Epithelial cell of esophagus (primary cell): ENCODE measurements at regions not wholly inside any gene's neighbourhood (a gene's known extent, or its start where the extent isn't known, plus 50 kb on each side); places are given as distances from the start of the nearest gene placed in this dataset.

Source experiments
- DNase-seq: peaks from one replicate; pipeline ENCODE4 v3.0.0; 2010; ENCODE audit warnings: low read depth
- H3K4me3 ChIP-seq: 2 replicates; pipeline ENCODE4 v1.5.1; 2011; ENCODE audit warnings: mild to moderate bottlenecking, low read length, control low read depth
- TF ChIP-seq, protein P1 (sequence below): IDR thresholded peaks from 2 replicates; pipeline ENCODE4 v1.5.1; 2011; ENCODE audit warnings: low read depth, mild to moderate bottlenecking, low read length, control low read depth, inconsistent platforms; ENCODE audit not compliant: insufficient read depth; ENCODE audit errors: missing control alignments

DNA sequence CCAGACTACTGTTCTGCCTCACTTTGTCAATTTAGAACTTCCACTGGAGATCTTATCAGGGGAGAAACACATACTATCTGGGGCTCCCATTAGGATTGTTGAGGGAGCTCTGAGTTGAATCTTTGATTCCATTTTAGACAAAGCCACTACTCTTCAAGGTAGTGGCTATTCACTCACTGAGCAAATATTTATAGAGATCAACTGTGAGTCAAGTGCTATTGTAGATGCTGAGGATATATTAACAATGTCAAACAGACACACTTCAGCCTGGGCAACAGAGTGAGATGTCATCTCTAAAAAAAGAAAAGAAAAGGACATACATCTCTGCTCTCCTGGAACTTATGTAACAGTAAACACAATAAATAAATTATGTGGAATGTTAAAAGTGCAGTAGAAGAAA, 315.3 kb downstream of the PTEN start:
- TF ChIP-seq, protein P1, sequence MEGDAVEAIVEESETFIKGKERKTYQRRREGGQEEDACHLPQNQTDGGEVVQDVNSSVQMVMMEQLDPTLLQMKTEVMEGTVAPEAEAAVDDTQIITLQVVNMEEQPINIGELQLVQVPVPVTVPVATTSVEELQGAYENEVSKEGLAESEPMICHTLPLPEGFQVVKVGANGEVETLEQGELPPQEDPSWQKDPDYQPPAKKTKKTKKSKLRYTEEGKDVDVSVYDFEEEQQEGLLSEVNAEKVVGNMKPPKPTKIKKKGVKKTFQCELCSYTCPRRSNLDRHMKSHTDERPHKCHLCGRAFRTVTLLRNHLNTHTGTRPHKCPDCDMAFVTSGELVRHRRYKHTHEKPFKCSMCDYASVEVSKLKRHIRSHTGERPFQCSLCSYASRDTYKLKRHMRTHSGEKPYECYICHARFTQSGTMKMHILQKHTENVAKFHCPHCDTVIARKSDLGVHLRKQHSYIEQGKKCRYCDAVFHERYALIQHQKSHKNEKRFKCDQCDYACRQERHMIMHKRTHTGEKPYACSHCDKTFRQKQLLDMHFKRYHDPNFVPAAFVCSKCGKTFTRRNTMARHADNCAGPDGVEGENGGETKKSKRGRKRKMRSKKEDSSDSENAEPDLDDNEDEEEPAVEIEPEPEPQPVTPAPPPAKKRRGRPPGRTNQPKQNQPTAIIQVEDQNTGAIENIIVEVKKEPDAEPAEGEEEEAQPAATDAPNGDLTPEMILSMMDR: no peak
- DNase-seq: no peak
- no peak overlapping the region for H3K4me3 ChIP-seq

DNA sequence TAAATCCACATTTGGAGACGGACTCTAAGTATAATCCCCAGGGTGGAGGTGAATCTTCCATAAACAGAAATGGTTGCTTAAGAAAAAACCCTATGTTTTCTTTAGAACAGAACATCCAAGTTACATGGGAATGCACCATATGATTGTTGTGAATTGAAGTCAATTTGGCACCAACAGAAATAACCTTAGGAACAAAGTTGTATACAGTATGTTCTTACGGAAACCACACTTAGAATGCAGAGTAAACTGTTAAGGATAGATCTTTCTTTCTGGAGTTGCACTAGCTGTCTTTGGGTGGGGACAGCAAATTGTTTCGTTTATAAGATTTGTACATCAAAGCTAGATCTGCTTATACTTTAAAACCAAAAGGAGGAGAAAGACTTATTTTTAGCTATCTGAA, 316.4 kb downstream of the PTEN start:
- TF ChIP-seq, protein P1: no peak
- no peak overlapping the region for H3K4me3 ChIP-seq
- DNase-seq: no peak

DNA sequence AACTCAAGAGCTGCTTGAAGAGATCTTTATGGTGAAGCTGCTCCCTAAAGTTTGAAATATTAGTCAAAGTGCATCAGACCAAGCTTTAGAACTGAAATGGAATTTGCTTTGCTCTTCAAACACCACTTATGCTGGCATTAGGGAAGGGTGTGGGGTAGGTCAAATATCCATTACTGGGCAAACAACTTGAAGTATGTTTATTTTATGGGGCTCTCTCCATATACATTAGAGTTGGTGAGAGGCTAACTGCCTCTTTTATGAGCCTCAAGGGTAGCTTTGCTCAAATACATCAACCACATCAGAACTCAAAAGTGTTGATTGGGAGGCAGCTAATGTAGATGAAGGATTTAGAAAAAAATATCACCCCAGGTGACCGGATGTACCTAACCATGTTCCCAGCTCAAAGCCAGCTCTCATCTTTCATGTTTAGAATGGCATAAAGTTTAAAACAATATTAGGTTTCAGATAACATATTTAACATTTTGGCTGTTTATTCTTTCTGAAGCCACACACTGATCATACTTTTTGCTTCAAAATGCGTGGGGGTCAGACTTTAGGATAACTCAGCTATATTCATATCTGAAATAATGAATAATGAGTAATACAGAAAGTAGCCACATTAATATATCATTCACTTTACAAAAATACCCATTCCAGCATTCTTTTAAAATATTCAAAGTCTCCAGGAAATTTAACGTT, 318.6 kb downstream of the PTEN start:
- TF ChIP-seq, protein P1: no peak
- no peak for DNase-seq
- H3K4me3 ChIP-seq: no peak overlapping the region

DNA sequence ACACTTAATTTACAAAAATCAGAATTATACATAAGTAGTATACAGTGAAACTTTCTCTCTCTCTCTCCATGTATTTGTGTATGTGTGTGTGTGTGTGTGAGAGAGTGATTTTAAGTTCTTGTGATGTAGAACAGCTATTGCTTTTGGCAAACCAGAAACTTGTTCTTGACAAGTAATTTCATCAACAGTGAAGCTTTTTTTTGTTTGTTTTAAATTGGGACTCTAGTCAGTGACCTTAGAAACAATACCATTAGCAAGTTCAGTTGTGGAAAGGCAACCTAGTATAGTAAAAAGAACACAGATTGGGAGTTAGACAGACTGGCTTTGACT, 319.1 kb downstream of the PTEN start:
- DNase-seq: no peak
- TF ChIP-seq, protein P1: no peak
- no peak overlapping the region for H3K4me3 ChIP-seq

DNA sequence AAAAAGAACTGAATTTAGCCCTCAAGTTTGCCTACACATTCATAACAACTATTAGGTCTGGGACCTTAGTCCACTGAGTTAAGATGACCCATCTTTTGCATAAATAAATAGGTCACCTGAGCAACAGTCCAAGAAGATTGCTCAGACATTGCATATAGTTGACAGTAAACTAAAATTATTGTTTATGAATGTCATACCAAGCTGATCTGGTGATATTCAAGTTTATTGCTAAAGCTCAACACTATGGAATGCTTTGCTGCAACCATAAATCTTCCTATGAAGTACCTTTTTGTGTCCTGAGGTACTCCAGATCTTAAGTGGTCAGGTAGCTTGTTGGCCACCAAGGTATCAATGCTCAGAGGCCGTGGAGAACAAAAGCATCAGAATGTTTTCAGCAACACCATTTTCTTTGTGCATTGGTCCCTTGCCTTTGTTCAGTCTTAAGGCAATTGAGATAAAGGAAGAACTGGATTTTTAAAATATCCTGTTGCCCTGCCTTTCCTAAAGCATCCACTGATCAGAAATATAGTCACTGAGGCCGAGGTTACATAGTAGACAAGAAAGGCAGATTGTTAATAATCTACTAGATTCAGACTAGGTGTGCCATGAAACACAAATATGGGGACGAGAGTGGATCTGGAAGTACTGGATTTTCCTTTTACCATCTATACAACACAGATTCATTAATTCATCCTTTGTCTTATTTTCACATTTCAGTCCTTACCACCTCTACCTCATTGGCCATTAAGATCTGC, 321.3 kb downstream of the PTEN start:
- TF ChIP-seq, protein P1: no peak
- DNase-seq: no peak
- no peak overlapping the region for H3K4me3 ChIP-seq

DNA sequence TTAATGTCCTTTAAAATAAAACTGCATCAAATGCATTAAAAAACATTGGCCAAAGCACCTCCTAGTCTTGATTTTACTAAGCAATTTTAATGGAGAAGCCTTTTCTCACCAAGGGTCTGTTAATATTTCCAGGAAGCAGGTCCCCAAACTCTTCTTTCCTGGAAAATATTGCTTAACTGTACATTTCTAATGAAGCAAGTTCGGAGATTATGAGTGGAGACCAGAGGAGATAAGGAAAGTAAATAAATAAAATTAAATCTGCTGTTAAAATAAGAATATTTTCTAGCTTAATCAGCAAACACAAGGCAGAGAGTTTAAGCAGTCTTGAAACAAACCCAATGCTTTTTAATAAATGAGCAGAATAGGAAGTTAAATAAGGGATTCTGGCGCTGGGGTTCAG, 322.4 kb downstream of the PTEN start:
- no peak for DNase-seq
- TF ChIP-seq, protein P1: no peak
- H3K4me3 ChIP-seq: no peak overlapping the region

DNA sequence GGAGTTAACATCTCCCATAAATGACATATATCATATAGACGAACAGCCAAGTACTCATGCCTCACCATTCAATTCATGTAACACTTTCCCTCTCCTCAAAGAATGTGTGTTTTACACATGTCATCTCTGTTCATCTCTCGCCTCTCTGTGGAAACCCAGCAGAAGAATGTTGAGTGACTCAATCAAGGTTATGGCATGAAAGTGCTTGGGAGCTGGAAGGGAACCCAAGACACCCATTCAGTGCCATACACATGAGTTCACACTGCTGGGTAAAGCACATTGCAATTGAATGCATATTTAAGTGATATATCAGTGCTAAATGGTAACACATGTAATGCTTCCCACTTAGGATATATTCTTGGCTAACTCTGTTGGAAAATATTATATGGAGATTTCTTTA, 322.9 kb downstream of the PTEN start:
- TF ChIP-seq, protein P1: no peak
- DNase-seq: peak; percentile 48

More for the DNA sequence above, 322.9 kb downstream of the PTEN start:
- H3K4me3 ChIP-seq: no peak overlapping the region
